GM19023 (cell line): ENCODE measurements at regions not wholly inside any gene's neighbourhood (a gene's known extent, or its start where the extent isn't known, plus 50 kb on each side); places are given as distances from the start of the nearest gene placed in this dataset.

Source experiments
- ATAC-seq: cut with Tn5 transposase; IDR thresholded peaks from one replicate; pipeline ENCODE4 v1.9.1; 2021; ENCODE audit warnings: mild to moderate bottlenecking, moderate library complexity; ENCODE audit not compliant: unreplicated experiment

- ATAC-seq = no peak
Measured at GRCh38 chr5:4100739-4101138, 505.1 kb downstream of the IRX1 start.

- ATAC-seq = no peak
Measured at GRCh38 chr5:4101189-4101588, 505.6 kb downstream of the IRX1 start.

GRCh38 chr5:4104831-4105597 is 509.4 kb downstream of the IRX1 start:
- ATAC-seq = no peak

GRCh38 chr5:4108690-4109089 is 513.1 kb downstream of the IRX1 start:
- no peak for ATAC-seq

GRCh38 chr5:4113426-4113825 is 517.8 kb downstream of the IRX1 start:
- ATAC-seq = no peak

- ATAC-seq = no peak
Measured at GRCh38 chr5:4113905-4114304, 518.3 kb downstream of the IRX1 start.

- no peak for ATAC-seq
Measured at GRCh38 chr5:4114452-4114851, 518.8 kb downstream of the IRX1 start.

- no peak for ATAC-seq
Measured at GRCh38 chr5:4116834-4117233, 521.2 kb downstream of the IRX1 start.

- ATAC-seq = no peak
Measured at GRCh38 chr5:4124221-4124970, 528.8 kb downstream of the IRX1 start.

GRCh38 chr5:4128994-4129393 is 533.4 kb downstream of the IRX1 start:
- no peak for ATAC-seq

- no peak for ATAC-seq
Measured at GRCh38 chr5:4129523-4129922, 533.9 kb downstream of the IRX1 start.

GRCh38 chr5:4130819-4131218 is 535.2 kb downstream of the IRX1 start:
- ATAC-seq = no peak

GRCh38 chr5:4137781-4138180 is 542.1 kb downstream of the IRX1 start:
- no peak for ATAC-seq

GRCh38 chr5:4142842-4143241 is 547.2 kb downstream of the IRX1 start:
- no peak for ATAC-seq

GRCh38 chr5:4144411-4145007 is 548.9 kb downstream of the IRX1 start:
- no peak for ATAC-seq

GRCh38 chr5:4145511-4145910 is 549.9 kb downstream of the IRX1 start:
- no peak for ATAC-seq

- no peak for ATAC-seq
Measured at GRCh38 chr5:4148009-4148408, 552.4 kb downstream of the IRX1 start.

GRCh38 chr5:4150067-4150466 is 554.4 kb downstream of the IRX1 start:
- ATAC-seq = no peak

GRCh38 chr5:4156153-4156552 is 560.5 kb downstream of the IRX1 start:
- ATAC-seq = no peak

- ATAC-seq = no peak
Measured at GRCh38 chr5:4156889-4157288, 561.3 kb downstream of the IRX1 start.

- no peak for ATAC-seq
Measured at GRCh38 chr5:4158750-4159447, 563.3 kb downstream of the IRX1 start.
